HG02588 (cell line): ENCODE measurements at regions not wholly inside any gene's neighbourhood (a gene's known extent, or its start where the extent isn't known, plus 50 kb on each side); places are given as distances from the start of the nearest gene placed in this dataset.

Experiments
- ATAC-seq: cut with Tn5 transposase; IDR thresholded peaks from one replicate; pipeline ENCODE4 v1.9.1; 2021; ENCODE audit warnings: mild to moderate bottlenecking, moderate library complexity; ENCODE audit not compliant: unreplicated experiment

DNA sequence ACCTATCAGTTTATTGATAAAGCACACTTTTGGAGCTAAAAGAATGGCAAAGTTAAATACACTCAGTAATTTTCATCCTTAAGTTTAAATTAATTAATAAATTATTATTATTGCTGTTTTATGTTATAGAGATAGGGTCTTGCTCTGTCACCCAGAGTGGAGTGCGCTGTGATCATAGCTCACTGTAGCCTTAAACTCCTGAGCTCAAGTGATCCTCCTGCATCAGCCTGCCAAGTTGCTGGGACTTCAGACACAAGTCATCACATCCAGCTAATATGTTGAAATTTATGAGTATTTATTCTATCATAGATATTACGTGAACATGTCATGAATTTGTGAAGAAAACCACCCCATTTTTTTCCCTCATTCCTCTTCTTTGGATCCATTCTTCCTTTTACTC is 64.2 kb downstream of the GJA1 start:
- ATAC-seq, result no peak

DNA sequence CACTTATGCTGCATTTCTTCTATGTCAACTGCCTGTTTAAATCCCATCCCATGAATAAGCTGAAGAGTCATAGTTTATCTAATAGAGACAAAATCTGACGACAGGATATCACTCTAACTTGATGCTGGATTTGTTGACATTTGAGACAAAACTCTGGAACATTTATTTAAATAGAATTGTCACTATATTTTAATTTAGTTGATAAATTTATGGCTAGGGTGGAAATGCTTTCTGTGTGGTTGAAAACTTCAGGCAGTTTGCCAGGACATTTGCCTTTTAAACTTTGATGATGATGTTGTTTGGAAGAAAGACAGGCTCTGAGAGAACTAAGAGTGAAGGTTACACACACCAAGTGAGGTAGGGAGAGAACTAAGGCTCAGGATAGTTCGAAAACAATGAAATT is 68.1 kb downstream of the GJA1 start:
- ATAC-seq, result no peak

DNA sequence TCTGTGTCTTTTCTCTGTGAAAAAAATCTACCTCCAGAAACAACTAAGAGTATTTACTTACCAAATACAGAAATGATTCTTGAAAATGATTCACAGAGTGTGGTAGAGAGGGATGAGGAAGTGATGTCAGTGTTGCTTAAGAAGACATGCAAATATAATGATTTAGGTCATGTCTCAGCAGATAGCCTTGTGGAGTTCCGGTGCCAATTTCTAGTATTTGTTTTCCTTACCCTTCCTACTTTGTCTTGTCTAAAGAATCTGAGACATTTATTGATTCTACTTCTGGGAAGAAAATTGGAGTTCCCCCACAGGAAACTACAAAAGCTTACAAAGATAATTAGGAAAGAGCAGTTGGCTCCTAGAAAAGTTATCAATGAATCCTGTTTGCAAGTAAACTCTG is 68.8 kb downstream of the GJA1 start:
- no peak for ATAC-seq

GRCh38 chr6:121505284-121505683 is 69.8 kb downstream of the GJA1 start:
- no peak for ATAC-seq

DNA sequence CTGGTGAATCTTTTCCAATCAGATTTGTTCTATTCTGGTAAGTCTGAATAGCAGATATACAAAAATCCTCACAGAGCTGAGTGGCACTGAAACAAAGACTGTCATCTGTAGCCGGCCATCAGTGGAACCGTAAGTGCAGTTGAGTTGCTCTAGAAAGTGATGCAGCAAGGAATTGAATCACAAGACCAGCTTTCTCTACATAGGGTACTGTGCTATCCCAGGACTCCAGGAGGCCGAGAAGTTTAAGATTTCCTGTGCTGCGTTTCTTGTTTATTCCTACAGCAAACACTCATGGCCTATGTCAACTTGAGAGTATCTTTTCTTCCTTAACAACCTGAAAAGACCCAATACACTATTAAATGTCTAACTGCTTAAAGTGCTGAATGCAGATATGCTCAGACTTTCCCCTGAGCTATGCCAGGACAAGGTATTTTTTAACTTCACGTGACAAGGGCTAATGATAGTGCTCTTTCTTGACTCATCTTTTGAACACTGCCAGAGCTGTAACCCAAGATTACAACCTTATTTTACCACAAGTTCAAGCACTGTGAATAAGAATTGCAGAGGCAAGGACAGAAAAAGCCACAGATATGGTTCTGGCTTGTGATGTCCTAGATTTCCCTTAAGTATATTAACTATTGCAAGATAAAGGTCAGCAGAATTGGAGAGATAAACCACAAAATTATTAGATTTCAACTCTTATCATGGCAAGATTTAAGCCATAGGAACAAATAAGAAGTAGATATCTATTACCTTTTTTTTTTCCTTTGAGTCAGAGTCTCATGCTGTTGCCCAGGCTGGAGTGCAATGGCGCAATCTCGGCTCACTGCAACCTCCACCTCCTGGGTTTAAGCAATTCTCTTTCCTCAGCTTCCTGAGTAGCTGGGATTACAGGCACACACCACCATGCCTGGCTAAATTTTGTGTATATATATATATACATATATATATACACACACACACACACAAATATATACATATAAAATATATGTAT is 71.6 kb downstream of the GJA1 start:
- no peak for ATAC-seq

- no peak for ATAC-seq
Observed at GRCh38 chr6:121510568-121511177, 75.2 kb downstream of the GJA1 start.

DNA sequence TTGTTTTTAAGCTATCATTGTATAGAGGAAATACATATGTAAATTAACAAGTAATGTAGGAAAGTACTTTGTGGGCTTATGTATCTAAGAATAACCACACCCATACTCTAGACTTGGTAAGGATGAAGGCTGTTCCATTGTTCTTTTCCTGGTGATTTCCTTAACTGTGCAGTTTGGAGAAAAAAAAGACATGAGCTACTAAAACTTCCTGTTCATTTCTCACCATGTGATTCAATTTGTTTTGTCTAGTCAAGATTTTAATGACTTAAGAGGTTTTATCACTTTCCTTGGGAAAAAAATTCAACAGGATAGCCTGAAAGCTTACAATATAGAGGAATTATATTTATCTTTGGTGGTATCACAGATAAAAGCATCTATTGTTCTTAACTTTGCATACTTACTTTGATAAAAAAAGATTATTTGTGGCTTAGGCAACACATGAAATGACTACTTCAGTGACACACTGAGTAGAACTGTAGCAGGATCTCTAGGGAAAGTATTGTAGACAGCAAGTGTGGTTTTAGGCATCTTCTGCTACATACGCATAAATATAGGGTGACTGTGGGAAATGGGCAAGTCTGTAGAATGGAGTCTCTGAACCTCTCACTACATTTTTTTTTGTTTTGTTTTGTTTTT is 80.3 kb downstream of the GJA1 start:
- ATAC-seq, result no peak

GRCh38 chr6:121516331-121516730 is 80.9 kb downstream of the GJA1 start:
- no peak for ATAC-seq

DNA sequence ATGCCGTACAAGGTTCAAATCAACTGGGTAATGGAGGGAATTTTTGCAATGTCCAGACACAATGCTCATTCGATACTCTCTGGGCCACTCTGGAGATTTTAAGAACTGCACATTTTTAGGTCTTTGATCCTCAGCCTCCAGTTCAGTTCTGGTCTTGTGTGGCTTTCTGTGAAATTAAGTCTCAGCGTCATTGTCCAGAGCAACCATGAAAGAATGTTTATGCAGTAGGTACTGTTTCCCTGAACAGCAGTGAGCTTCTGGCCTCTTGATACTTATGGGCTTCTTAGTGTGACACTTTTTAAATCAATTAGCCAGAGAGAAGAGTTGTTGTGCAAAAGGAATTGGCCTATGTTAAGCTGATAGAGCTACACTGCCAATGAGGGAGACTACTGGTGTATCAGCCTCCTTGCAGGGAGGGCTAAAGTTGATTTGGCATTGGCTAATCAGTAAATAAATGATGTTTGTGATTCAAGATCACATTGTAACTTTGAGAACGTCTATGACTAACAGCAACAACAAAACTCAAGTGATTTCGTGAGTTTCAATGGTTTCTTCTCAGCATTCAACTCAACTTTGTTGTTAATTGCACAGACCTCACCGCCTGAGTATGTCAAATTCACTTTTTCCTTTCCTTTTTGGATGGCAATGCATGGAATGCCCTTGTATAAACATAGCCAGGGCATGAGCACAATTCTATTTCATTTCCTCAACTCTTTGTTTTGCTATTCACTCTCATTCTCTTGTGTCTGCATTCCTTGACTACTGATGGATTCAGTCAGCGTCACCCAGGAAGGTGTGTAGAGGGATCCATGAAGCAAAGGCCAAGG is 85.1 kb downstream of the GJA1 start:
- ATAC-seq, result no peak

DNA sequence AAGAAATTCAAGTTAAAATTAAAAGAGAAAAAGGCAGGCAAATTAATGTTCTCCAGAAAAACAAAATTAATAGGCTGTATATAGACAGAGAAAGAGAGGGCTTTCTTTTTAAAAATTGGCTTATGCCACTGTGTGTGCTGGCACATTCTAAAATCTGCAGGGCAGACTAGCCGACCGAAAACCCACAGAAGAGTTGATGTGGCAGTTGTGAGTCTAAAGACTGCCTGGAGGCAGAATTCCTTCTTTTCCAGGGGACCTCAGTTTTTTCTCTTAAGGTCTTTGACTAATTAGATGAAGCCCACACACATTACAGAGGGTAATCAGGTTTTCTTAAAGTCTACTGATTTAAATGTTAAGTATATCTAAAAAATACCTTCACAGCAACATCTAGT is 85.7 kb downstream of the GJA1 start:
- no peak for ATAC-seq

DNA sequence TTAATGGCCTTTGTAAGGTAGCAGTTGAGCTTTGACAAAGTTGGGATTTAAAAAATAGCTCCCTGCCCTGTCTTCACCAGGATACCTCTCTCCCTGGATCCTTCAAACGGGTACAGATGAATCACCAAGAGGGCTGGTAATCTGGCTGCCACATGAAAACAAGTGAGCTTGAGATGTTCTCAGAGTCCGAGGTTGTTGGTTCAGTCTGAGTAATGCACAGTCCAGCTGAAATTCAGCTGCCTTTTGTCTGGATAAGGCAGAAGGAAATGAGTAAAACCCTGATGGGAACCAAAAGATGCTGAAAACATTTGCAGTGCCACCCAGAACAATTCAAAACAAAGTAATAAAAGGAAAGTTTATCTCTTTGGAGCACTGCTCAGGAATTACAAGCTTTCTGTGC is 86.8 kb downstream of the GJA1 start:
- no peak for ATAC-seq

DNA sequence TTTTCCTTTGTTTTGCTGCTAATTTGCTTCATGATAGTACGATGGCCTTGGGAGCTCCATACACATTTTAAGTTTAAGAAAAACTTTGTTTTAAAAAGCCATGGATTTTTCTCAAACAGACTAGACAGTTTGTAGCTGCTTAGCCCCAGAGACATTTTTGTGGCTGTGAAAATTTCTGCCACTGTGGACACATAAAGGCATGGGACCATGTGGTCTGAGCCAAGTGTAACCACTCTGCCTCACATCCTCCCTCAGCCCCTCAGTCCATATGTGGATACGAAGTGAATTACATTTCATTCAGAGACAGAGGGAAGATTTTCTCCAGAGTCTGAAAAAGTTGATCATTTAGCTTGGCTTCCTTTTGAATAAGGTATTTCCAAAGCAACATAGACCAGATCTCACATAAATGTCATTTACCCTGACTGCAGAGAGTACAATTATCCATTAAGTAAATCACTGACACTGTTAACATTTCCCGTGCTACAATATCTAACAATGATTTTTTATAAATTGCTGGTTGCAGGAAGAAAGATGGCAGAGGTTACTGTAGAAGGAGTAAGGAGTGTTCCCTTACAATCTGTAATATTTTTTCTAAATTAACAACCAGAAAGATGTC is 87.4 kb downstream of the GJA1 start:
- no peak for ATAC-seq

- no peak for ATAC-seq
Observed at GRCh38 chr6:121523628-121524027, 88.2 kb downstream of the GJA1 start.

GRCh38 chr6:121526282-121526681 is 90.8 kb downstream of the GJA1 start:
- no peak for ATAC-seq

- ATAC-seq, result no peak
Observed at GRCh38 chr6:121531658-121532169, 96.3 kb downstream of the GJA1 start.

DNA sequence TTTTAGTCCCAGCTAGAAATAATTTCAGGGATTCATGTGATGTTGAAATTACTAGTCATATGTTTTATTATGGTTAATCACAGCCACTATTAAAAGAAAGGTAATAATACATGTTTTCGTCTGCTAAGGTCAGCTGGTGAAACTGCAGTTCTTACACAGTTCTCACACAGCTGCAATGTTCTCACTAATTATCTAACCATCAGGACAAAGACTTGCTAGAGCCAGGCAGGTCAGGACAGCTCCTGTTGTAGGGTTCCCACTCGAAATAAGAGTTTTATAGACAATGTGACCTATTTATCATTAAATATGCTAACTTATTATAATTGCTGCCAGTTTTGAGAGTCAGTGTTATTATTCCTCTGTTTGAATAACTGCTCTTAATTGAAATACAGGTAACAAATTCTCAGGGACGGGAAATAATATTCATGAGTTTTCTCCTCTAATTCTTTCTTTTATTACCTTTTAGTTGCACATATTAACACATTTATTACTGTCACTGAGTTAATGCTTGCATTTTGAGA is 97.9 kb downstream of the GJA1 start:
- no peak for ATAC-seq

DNA sequence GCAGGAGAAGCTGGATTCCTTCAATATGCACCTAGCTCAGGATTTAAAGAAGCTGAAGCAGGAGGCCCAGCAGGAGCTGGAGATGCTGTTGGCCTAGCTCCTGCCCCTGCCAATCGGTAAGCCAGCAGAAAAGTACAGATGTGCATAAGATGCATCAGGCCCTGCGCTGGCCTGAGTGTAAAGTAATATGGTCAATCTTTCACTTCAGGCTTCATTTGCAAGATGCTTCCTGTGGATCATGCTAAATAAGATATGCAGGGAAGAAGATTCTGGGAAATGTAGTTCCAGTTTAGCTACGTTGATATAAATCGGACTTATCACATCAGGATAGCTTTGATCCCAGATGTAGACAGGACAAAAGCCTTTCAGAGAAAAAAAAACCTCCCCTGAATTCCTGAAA is 100.3 kb downstream of the GJA1 start:
- no peak for ATAC-seq

- ATAC-seq, result no peak
Observed at GRCh38 chr6:121536345-121536744, 100.9 kb downstream of the GJA1 start.

GRCh38 chr6:121539439-121539838 is 104.0 kb downstream of the GJA1 start:
- no peak for ATAC-seq

- ATAC-seq, result no peak
Observed at GRCh38 chr6:121540210-121540609, 104.8 kb downstream of the GJA1 start.
